ENCODE measurements at regions not wholly inside any gene's neighbourhood (a gene's known extent, or its start where the extent isn't known, plus 50 kb on each side); places are given as distances from the start of the nearest gene placed in this dataset.

GRCh38 chr4:157564218-157564617 is 343.7 kb downstream of the GRIA2 start:
- ChIA-PET POLR2A (ENCODE audit: unreplicated experiment) (no interaction called here), CTCF (no interaction called here)
- BruUV-seq (replicated peaks), result no TSS peak
- Histone ChIP-seq H2AFZ (no peak overlapping the region), H3K27me3 (ENCODE audit: insufficient read depth, low read depth) (no peaks in the 10 kb centered on the region), H3K9me2 (ENCODE audit: insufficient read depth) (no peaks in the 10 kb centered on the region), H3K4me3 (no peak overlapping the region), H3K27ac (no peak overlapping the region), H3K79me2 (ENCODE audit: low read depth) (no peaks in the 10 kb centered on the region), H3K9me3 (ENCODE audit: insufficient read depth, low read depth) (no peaks in the 10 kb centered on the region), H4K20me1 (ENCODE audit: insufficient read depth) (no peaks in the 10 kb centered on the region), H3K36me3 (ENCODE audit: low read depth) (no peaks in the 10 kb centered on the region), H3K4me2 (no peak overlapping the region), H3K4me1 (replicated peaks; ENCODE audit: insufficient read depth) (no peaks in the 10 kb centered on the region), H3F3A (ENCODE audit: insufficient read depth, low read depth) (no peaks in the 10 kb centered on the region)
- intact Hi-C loops (cut with micrococcal nuclease; ENCODE audit: unreplicated experiment), result no loop called here
- TF ChIP-seq EZH2 (IDR thresholded peaks at IDR 0.05; ENCODE audit: low read depth) (no peak), CTCF (conservative IDR thresholded peaks at IDR 0.05) (no peak)
- DNase-seq, result no peak

- CTCF ChIA-PET, result no interaction called here
- Histone ChIP-seq H3K4me3 (no peak overlapping the region), H3K9me2 (ENCODE audit: insufficient read depth) (no peaks in the 10 kb centered on the region), H3K9me3 (ENCODE audit: insufficient read depth, low read depth) (no peaks in the 10 kb centered on the region), H2AFZ (no peak overlapping the region), H3K79me2 (ENCODE audit: low read depth) (no peaks in the 10 kb centered on the region), H3F3A (ENCODE audit: insufficient read depth, low read depth) (no peaks in the 10 kb centered on the region), H3K4me1 (replicated peaks; ENCODE audit: insufficient read depth) (no peaks in the 10 kb centered on the region), H4K20me1 (ENCODE audit: insufficient read depth) (no peaks in the 10 kb centered on the region), H3K36me3 (ENCODE audit: low read depth) (no peaks in the 10 kb centered on the region), H3K27ac (no peak overlapping the region), H3K4me2 (no peak overlapping the region), H3K27me3 (ENCODE audit: insufficient read depth, low read depth) (no peaks in the 10 kb centered on the region)
- intact Hi-C loops (cut with micrococcal nuclease; ENCODE audit: unreplicated experiment), result no loop called here
- POLR2A ChIA-PET (ENCODE audit: unreplicated experiment), result no interaction called here
- BruUV-seq (replicated peaks), result no TSS peak
- TF ChIP-seq EZH2 (IDR thresholded peaks at IDR 0.05; ENCODE audit: low read depth), result no peak
- no peak for TF ChIP-seq CTCF (conservative IDR thresholded peaks at IDR 0.05)
- DNase-seq, result no peak
Observed at GRCh38 chr4:157558016-157558415, 337.5 kb downstream of the GRIA2 start.

- no peak overlapping the region for H3K4me3 ChIP-seq
- no peaks in the 10 kb centered on the region for H3K27me3 ChIP-seq (ENCODE audit: insufficient read depth, low read depth)
- H3K9me2 ChIP-seq (ENCODE audit: insufficient read depth), result no peaks in the 10 kb centered on the region
- intact Hi-C loops (cut with micrococcal nuclease; ENCODE audit: unreplicated experiment), result no loop called here
- H3F3A ChIP-seq (ENCODE audit: insufficient read depth, low read depth), result no peaks in the 10 kb centered on the region
- no TSS peak for BruUV-seq (replicated peaks)
- H3K4me2 ChIP-seq, result no peak overlapping the region
- no peak overlapping the region for H2AFZ ChIP-seq
- CTCF ChIA-PET, result no interaction called here
- no peaks in the 10 kb centered on the region for H3K9me3 ChIP-seq (ENCODE audit: insufficient read depth, low read depth)
- H3K79me2 ChIP-seq (ENCODE audit: low read depth), result no peaks in the 10 kb centered on the region
- TF ChIP-seq EZH2 (IDR thresholded peaks at IDR 0.05; ENCODE audit: low read depth) (no peak), CTCF (conservative IDR thresholded peaks at IDR 0.05) (no peak)
- no peak for DNase-seq
- no peaks in the 10 kb centered on the region for H3K36me3 ChIP-seq (ENCODE audit: low read depth)
- H3K4me1 ChIP-seq (replicated peaks; ENCODE audit: insufficient read depth), result no peaks in the 10 kb centered on the region
- no peak overlapping the region for H3K27ac ChIP-seq
- POLR2A ChIA-PET (ENCODE audit: unreplicated experiment), result no interaction called here
- H4K20me1 ChIP-seq (ENCODE audit: insufficient read depth), result no peaks in the 10 kb centered on the region
Observed at GRCh38 chr4:157550028-157550427, 329.5 kb downstream of the GRIA2 start.

Measured in PC-9 (cell line).